ENCODE measurements at regions not wholly inside any gene's neighbourhood (a gene's known extent, or its start where the extent isn't known, plus 50 kb on each side); places are given as distances from the start of the nearest gene placed in this dataset.

DNA sequence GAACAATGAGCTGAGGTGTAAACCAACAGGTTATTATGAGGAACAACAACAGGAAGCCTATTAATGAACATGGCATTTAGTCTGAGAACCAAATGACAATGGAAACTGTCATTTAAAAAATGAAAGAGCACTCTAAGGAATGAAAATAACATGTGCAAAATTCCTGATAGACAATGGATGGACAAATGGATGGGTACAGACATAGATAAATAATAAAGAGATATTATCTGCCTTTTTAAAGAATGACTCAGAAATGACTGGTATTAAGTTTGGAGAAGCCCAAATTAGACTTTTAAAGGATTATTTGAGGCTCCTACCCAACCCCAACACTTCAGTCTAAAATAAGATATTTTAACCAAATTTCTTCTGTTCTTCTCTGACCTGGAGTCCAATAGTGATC is 650.5 kb upstream of the ZNF385D start:
- TF ChIP-seq, protein P1, sequence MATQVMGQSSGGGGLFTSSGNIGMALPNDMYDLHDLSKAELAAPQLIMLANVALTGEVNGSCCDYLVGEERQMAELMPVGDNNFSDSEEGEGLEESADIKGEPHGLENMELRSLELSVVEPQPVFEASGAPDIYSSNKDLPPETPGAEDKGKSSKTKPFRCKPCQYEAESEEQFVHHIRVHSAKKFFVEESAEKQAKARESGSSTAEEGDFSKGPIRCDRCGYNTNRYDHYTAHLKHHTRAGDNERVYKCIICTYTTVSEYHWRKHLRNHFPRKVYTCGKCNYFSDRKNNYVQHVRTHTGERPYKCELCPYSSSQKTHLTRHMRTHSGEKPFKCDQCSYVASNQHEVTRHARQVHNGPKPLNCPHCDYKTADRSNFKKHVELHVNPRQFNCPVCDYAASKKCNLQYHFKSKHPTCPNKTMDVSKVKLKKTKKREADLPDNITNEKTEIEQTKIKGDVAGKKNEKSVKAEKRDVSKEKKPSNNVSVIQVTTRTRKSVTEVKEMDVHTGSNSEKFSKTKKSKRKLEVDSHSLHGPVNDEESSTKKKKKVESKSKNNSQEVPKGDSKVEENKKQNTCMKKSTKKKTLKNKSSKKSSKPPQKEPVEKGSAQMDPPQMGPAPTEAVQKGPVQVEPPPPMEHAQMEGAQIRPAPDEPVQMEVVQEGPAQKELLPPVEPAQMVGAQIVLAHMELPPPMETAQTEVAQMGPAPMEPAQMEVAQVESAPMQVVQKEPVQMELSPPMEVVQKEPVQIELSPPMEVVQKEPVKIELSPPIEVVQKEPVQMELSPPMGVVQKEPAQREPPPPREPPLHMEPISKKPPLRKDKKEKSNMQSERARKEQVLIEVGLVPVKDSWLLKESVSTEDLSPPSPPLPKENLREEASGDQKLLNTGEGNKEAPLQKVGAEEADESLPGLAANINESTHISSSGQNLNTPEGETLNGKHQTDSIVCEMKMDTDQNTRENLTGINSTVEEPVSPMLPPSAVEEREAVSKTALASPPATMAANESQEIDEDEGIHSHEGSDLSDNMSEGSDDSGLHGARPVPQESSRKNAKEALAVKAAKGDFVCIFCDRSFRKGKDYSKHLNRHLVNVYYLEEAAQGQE (IDR thresholded peaks at IDR 0.05; ENCODE audit: insufficient read depth in 1 of 2, low read depth in 2 of 2, low read length in 2 of 2): no peak
- TF ChIP-seq SIN3A (IDR thresholded peaks at IDR 0.05; ENCODE audit: borderline replicate concordance, insufficient read depth, low read length) (no peak), TAF1 (IDR thresholded peaks at IDR 0.05; ENCODE audit: borderline replicate concordance, insufficient read depth, low read length) (no peak), FOXP2 (optimal IDR thresholded peaks at IDR 0.05; ENCODE audit: borderline replicate concordance, extremely low read depth, extremely low read length, insufficient read depth) (no peak), POLR2AphosphoS5 (IDR thresholded peaks at IDR 0.05; ENCODE audit: low read depth, low read length) (no peak)

DNA sequence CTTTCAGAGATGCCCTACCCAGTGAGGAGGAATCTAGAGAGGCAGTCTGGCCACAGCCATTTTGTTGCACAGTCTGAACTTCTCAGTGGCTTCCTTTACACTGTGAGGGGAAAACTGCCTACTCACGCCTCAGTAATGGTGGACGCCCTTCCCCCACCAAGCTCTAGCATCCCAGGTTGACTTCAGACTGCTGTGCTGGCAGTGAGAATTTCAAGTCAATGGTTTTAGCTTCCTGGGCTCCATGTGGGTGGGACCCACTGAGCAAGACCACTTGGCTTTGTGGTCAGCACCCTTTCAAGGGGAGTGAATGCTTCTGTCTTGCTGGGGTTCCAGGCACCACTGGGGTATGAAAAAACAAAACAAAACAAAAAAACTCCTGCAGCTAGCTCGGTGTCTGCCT is 663.2 kb upstream of the ZNF385D start:
- TF ChIP-seq SIN3A (IDR thresholded peaks at IDR 0.05; ENCODE audit: borderline replicate concordance, insufficient read depth, low read length): no peak
- TF ChIP-seq FOXP2 (optimal IDR thresholded peaks at IDR 0.05; ENCODE audit: borderline replicate concordance, extremely low read depth, extremely low read length, insufficient read depth): no peak
- TF ChIP-seq POLR2AphosphoS5 (IDR thresholded peaks at IDR 0.05; ENCODE audit: low read depth, low read length): no peak
- TF ChIP-seq, protein P1 (IDR thresholded peaks at IDR 0.05; ENCODE audit: insufficient read depth in 1 of 2, low read depth in 2 of 2, low read length in 2 of 2): no peak
- no peak for TF ChIP-seq TAF1 (IDR thresholded peaks at IDR 0.05; ENCODE audit: borderline replicate concordance, insufficient read depth, low read length)

DNA sequence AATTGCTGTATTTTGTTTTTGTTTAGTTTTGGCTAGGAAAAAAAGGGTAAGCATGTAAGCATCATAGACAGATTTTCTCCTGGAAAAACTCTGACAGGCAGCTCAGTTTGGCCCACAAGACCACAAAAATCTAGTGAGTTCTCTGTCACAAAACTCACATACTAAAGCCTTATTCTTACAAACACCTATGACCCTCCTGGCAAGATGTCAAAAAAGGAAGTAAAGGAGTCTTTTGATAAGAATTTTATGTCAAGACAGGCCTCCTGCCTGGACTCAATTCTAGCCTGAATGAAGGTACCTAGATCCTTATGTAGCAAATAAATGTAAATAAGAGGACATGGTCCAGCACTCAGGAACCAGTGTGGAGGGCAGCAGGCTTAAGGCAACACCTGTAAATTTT is 668.3 kb upstream of the ZNF385D start:
- TF ChIP-seq, protein P1 (IDR thresholded peaks at IDR 0.05; ENCODE audit: insufficient read depth in 1 of 2, low read depth in 2 of 2, low read length in 2 of 2): no peak
- TF ChIP-seq POLR2AphosphoS5 (IDR thresholded peaks at IDR 0.05; ENCODE audit: low read depth, low read length): no peak
- no peak for TF ChIP-seq FOXP2 (optimal IDR thresholded peaks at IDR 0.05; ENCODE audit: borderline replicate concordance, extremely low read depth, extremely low read length, insufficient read depth)
- TF ChIP-seq SIN3A (IDR thresholded peaks at IDR 0.05; ENCODE audit: borderline replicate concordance, insufficient read depth, low read length): no peak
- no peak for TF ChIP-seq TAF1 (IDR thresholded peaks at IDR 0.05; ENCODE audit: borderline replicate concordance, insufficient read depth, low read length)

DNA sequence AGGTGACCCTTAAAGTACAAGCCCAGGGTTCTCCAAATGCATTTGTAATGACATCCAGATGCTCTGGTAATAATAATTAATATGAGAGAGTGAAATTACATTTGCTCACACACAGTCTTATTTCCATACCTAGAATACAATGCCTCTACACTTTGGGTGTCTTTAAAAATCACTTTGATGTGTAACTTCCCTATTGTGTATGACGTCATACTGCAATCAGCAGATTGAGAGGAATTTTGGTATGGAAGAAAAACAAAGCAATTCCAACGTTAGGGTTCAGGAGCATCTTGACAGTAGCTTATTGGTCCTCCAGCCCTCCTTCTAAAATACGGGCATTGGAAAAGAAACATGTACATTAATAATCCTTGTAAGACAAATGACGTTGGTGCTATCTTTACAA is 670.6 kb upstream of the ZNF385D start:
- no peak for TF ChIP-seq FOXP2 (optimal IDR thresholded peaks at IDR 0.05; ENCODE audit: borderline replicate concordance, extremely low read depth, extremely low read length, insufficient read depth)
- no peak for TF ChIP-seq POLR2AphosphoS5 (IDR thresholded peaks at IDR 0.05; ENCODE audit: low read depth, low read length)
- TF ChIP-seq, protein P1 (IDR thresholded peaks at IDR 0.05; ENCODE audit: insufficient read depth in 1 of 2, low read depth in 2 of 2, low read length in 2 of 2): no peak
- TF ChIP-seq SIN3A (IDR thresholded peaks at IDR 0.05; ENCODE audit: borderline replicate concordance, insufficient read depth, low read length): no peak
- TF ChIP-seq TAF1 (IDR thresholded peaks at IDR 0.05; ENCODE audit: borderline replicate concordance, insufficient read depth, low read length): no peak

DNA sequence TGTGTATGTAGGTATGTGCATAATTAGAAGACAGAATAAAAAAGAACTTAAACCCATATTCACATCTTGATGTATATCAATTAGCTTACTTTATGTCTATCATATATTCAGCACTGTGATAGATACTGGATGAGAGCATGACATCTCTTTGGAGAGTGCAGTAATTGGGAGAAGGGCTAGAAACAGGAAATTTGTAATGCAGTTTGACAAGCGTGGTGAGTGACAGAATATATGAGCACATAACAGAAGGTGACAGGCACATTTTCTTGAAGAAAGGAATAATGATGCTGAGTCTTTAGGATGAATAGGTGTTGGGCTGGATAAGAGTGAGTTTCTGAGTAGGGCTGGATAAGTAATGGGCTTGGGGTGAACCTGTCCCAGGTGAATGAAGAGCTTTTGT is 680.3 kb upstream of the ZNF385D start:
- TF ChIP-seq POLR2AphosphoS5 (IDR thresholded peaks at IDR 0.05; ENCODE audit: low read depth, low read length) (no peak), TAF1 (IDR thresholded peaks at IDR 0.05; ENCODE audit: borderline replicate concordance, insufficient read depth, low read length) (no peak), FOXP2 (optimal IDR thresholded peaks at IDR 0.05; ENCODE audit: borderline replicate concordance, extremely low read depth, extremely low read length, insufficient read depth) (no peak), SIN3A (IDR thresholded peaks at IDR 0.05; ENCODE audit: borderline replicate concordance, insufficient read depth, low read length) (no peak)
- TF ChIP-seq, protein P1 (IDR thresholded peaks at IDR 0.05; ENCODE audit: insufficient read depth in 1 of 2, low read depth in 2 of 2, low read length in 2 of 2): no peak
